ENCODE measurements at regions not wholly inside any gene's neighbourhood (a gene's known extent, or its start where the extent isn't known, plus 50 kb on each side); places are given as distances from the start of the nearest gene placed in this dataset.

- H3K4me3 ChIP-seq (ENCODE audit: low read length, poor library complexity, severe bottlenecking): no peak overlapping the region
- H2AFZ ChIP-seq (ENCODE audit: low read length): no peak overlapping the region
- no peaks in the 10 kb centered on the region for H3K36me3 ChIP-seq (ENCODE audit: insufficient read depth, low read length)
- H4K20me1 ChIP-seq (ENCODE audit: insufficient read depth, low read length, poor library complexity, severe bottlenecking): no peaks in the 10 kb centered on the region
- H3F3A ChIP-seq (ENCODE audit: low read depth): no peaks in the 10 kb centered on the region
- H3K4me1 ChIP-seq (ENCODE audit: insufficient read depth, low read length, poor library complexity, severe bottlenecking): no peaks in the 10 kb centered on the region
- no peak overlapping the region for H3K9ac ChIP-seq (ENCODE audit: low read depth, low read length, poor library complexity, severe bottlenecking)
- no peaks in the 10 kb centered on the region for H3K9me3 ChIP-seq (ENCODE audit: insufficient read depth, low read depth, low read length)
- TF ChIP-seq EZH2phosphoT487 (IDR thresholded peaks at IDR 0.05; ENCODE audit: borderline replicate concordance): no peak
- no peak for TF ChIP-seq CTCF (conservative IDR thresholded peaks at IDR 0.05; ENCODE audit: low read length)
- no peak overlapping the region for H3K4me2 ChIP-seq (ENCODE audit: low read depth, low read length, poor library complexity, severe bottlenecking)
- H3K79me2 ChIP-seq (ENCODE audit: insufficient read depth, low read length): no peaks in the 10 kb centered on the region
- no peaks in the 10 kb centered on the region for H3K27me3 ChIP-seq (ENCODE audit: insufficient read depth, low read length, poor library complexity, severe bottlenecking)
- no peaks in the 10 kb centered on the region for H3K9me2 ChIP-seq (replicated peaks; ENCODE audit: low read depth, low read length)
Measured at GRCh38 chr9:80507611-80508010, 935.8 kb downstream of the TLE4 start.

GRCh38 chr9:80504601-80505230 lies 933.0 kb downstream of the TLE4 start:
- no peak overlapping the region for H3K4me3 ChIP-seq (ENCODE audit: low read length, poor library complexity, severe bottlenecking)
- no peaks in the 10 kb centered on the region for H3K79me2 ChIP-seq (ENCODE audit: insufficient read depth, low read length)
- no peaks in the 10 kb centered on the region for H3K27me3 ChIP-seq (ENCODE audit: insufficient read depth, low read length, poor library complexity, severe bottlenecking)
- no peaks in the 10 kb centered on the region for H3K9me2 ChIP-seq (replicated peaks; ENCODE audit: low read depth, low read length)
- no peaks in the 10 kb centered on the region for H3K9me3 ChIP-seq (ENCODE audit: insufficient read depth, low read depth, low read length)
- H2AFZ ChIP-seq (ENCODE audit: low read length): no peak overlapping the region
- H3F3A ChIP-seq (ENCODE audit: low read depth): no peaks in the 10 kb centered on the region
- TF ChIP-seq CTCF (conservative IDR thresholded peaks at IDR 0.05; ENCODE audit: low read length) (no peak), EZH2phosphoT487 (IDR thresholded peaks at IDR 0.05; ENCODE audit: borderline replicate concordance) (no peak)
- H3K4me2 ChIP-seq (ENCODE audit: low read depth, low read length, poor library complexity, severe bottlenecking): no peak overlapping the region
- no peaks in the 10 kb centered on the region for H4K20me1 ChIP-seq (ENCODE audit: insufficient read depth, low read length, poor library complexity, severe bottlenecking)
- H3K4me1 ChIP-seq (ENCODE audit: insufficient read depth, low read length, poor library complexity, severe bottlenecking): no peaks in the 10 kb centered on the region
- H3K36me3 ChIP-seq (ENCODE audit: insufficient read depth, low read length): no peaks in the 10 kb centered on the region
- no peak overlapping the region for H3K9ac ChIP-seq (ENCODE audit: low read depth, low read length, poor library complexity, severe bottlenecking)

- Histone ChIP-seq H2AFZ (ENCODE audit: low read length) (no peak overlapping the region), H3K27me3 (ENCODE audit: insufficient read depth, low read length, poor library complexity, severe bottlenecking) (no peaks in the 10 kb centered on the region), H3K4me1 (ENCODE audit: insufficient read depth, low read length, poor library complexity, severe bottlenecking) (no peaks in the 10 kb centered on the region), H3K79me2 (ENCODE audit: insufficient read depth, low read length) (no peaks in the 10 kb centered on the region), H3K9ac (ENCODE audit: low read depth, low read length, poor library complexity, severe bottlenecking) (no peak overlapping the region), H3K4me3 (ENCODE audit: low read length, poor library complexity, severe bottlenecking) (no peak overlapping the region), H3K9me2 (replicated peaks; ENCODE audit: low read depth, low read length) (no peaks in the 10 kb centered on the region), H3K36me3 (ENCODE audit: insufficient read depth, low read length) (no peaks in the 10 kb centered on the region), H4K20me1 (ENCODE audit: insufficient read depth, low read length, poor library complexity, severe bottlenecking) (no peaks in the 10 kb centered on the region), H3F3A (ENCODE audit: low read depth) (no peaks in the 10 kb centered on the region), H3K9me3 (ENCODE audit: insufficient read depth, low read depth, low read length) (no peaks in the 10 kb centered on the region), H3K4me2 (ENCODE audit: low read depth, low read length, poor library complexity, severe bottlenecking) (no peak overlapping the region)
- TF ChIP-seq CTCF (conservative IDR thresholded peaks at IDR 0.05; ENCODE audit: low read length) (no peak), EZH2phosphoT487 (IDR thresholded peaks at IDR 0.05; ENCODE audit: borderline replicate concordance) (no peak)
Measured at GRCh38 chr9:80503671-80504281, 932.0 kb downstream of the TLE4 start.

Measured in Loucy (cell line).